GM19035 (cell line): ENCODE measurements at regions not wholly inside any gene's neighbourhood (a gene's known extent, or its start where the extent isn't known, plus 50 kb on each side); places are given as distances from the start of the nearest gene placed in this dataset.
"Not testable (repeated sequence)": the region's sequence is repeated elsewhere in the genome, so short reads cannot be mapped to it uniquely, and the experiment has no call there.

Source experiments
- ATAC-seq: cut with Tn5 transposase; IDR thresholded peaks from one replicate; pipeline ENCODE4 v1.9.1; 2021; ENCODE audit not compliant: unreplicated experiment

DNA sequence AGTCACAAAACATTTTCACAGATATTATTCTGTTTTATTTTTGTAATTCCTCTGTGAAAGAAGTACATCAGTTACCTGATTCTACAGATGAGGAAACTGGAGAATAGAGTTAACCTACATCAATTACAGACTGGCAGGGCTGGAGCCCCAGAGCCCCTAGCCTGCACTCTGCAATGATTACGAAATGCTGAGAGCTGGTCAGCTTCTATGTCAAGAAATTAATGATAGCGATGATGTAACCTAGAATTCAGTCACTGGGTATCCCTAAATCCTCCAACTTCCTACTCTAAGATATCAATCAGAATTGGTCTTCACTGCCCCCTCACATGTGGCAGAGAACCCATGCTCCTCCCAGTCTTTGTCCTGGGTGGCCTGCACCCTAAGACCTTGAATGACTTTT lies 273.5 kb upstream of the PLET1 start:
- ATAC-seq = no peak

DNA sequence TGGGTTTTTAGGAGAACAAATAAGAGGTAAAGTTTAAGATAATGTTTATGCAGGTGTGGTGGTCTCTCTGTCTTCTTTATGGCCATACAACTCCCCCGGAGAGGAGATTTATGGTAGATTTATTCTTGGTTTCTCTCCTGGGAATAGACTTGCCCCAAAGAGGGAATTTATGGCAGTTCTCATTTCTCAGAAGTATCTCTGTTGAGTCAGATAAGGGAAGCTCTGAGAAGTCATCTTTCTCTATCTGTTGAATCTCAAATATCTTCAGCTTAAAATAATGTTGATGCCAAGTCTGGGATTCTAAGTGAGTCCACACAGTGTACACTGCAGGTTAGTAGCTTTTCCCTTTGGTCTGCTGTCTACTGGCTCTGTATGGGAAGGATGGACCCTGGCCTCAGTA lies 276.4 kb upstream of the PLET1 start:
- no peak for ATAC-seq

DNA sequence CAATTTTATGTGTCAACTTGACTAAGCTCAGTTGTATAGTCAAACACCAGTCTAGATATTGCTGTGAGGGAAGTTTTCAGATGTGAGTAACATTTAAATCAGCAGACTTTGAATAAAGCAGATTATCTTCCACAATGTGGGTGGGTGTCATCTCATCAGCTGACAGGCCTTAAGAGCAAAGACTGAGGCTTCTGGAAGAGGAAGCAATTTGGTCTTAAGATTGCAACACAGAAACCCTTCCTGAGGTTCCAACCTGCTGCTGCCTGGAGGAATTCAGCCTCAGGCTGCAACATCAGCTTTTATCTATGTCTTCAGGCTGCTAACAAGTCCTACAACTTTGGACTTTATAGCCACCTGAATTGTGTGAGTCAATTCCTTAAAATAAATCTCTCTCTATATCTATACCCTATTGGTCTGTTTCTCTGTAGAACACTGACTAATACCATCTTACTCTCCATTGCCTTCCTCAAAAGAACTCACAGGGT lies 277.2 kb upstream of the PLET1 start:
- no peak for ATAC-seq

- no peak for ATAC-seq
These were observed 278.0 kb upstream of the PLET1 start for GRCh38 chr11:112538534-112539280.

DNA sequence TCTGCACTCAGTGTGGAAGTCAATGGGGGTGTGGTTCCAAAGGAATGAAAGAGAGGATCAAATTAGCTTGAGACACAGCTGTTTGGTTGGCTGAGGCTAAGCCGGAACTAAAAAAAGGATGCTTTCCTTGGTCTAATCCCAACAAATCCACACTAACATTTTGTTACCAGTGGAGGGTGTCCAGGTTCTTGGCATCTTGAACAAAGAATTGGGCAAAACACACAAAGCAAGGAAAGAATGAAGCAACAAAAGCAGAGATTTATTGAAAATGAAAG lies 278.6 kb upstream of the PLET1 start:
- ATAC-seq = not testable (repeated sequence)

DNA sequence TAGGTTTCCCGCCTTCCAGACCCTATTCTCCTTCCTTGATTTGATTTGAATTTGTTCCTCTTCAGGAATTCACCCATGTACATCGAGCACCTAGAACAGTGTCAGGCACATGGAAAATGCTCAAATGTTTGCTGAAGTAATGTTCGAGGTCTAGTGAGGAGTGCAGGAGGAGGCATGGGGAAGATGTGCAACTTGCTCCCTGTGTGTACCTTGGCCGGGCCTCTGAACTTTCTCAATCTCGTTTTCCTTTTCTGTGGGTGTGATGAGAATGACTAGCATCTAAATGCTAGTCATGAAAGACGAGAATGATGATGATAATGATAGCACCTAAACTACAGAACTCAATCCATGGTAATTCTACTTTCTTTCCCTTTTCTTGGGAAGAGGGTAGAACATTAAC lies 279.1 kb upstream of the PLET1 start:
- no peak for ATAC-seq

- ATAC-seq = no peak
These were observed 279.6 kb upstream of the PLET1 start for GRCh38 chr11:112540261-112540660.

DNA sequence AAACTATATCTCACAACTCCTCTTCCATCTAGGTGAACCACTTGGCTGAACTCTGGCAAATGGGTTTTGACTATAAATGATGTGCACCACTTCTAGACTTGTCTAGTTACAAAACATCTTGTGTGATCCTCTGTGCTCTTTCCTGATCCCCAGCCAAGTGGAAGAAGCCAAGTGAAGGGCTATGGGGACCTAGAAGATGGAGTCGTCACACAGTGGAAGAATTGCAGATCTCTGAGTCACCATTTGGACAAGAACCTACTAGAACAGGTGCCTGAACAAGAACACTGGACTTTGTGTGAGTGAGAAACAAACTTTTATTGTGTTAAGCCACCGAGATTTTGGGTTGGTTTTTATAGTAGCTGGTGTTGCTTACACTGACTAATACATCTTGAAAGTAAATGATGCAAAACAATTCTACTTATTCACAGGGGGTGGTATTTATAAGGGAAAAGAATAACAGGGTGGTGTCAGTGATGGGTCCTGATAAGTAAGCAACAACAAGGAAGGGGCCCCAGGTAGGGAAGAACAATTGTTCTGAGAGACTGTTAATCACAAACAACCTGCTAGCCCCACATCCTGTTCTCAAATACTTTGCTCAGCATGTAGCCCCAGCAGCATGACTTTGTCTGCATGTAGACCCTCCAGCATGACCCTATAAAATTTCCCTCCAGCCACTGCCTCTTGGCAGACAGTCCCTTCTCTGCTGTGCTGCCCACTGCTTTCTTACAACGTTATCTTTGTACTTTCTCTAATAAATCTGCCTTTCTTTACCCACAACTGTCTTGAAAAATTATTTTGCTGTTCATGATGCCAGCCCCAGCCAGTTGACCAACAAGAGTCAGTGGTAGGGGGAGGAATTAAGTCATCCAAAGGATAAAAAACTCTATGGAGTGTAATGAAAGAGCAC lies 280.7 kb upstream of the PLET1 start:
- ATAC-seq = no peak

DNA sequence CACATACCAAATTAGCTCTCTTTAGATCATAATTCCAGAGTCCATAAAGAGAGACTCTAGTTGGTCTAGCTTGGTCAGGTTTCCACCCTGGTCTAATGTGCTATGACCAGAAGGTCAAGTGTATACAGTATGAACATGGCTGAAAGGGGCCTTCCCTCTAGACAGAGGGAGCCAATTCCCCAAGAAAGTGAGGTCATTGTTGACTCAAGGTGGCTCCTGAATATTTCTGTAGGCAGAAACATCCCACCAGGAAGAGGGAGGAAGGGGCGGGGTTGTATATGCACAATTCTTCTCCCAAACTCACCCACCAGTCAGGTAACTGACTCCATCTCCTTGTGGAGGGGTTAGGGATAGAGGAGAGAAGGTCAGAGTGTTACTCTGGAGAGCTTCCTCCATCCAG lies 281.8 kb upstream of the PLET1 start:
- ATAC-seq = no peak

GRCh38 chr11:112543390-112543789 lies 282.7 kb upstream of the PLET1 start:
- ATAC-seq = no peak

DNA sequence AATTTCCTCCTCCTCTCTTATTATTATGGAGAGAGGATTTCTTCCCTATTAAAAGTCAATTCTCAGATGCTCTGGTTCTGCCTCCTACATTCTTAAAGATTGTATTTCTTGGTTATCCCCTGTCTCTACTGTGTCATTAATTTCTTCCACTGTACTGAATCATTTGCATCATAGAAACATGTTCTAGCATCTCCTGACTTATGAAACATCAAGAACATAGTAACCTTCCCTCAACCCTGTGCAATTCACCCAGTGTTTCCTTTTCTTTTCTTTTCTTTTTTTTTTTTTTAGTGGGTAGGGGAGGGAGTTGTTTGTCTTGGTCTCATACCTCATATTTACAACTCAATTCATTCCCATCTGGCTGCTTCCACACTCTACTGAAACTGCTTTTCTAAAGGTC lies 288.0 kb upstream of the PLET1 start:
- ATAC-seq = no peak

DNA sequence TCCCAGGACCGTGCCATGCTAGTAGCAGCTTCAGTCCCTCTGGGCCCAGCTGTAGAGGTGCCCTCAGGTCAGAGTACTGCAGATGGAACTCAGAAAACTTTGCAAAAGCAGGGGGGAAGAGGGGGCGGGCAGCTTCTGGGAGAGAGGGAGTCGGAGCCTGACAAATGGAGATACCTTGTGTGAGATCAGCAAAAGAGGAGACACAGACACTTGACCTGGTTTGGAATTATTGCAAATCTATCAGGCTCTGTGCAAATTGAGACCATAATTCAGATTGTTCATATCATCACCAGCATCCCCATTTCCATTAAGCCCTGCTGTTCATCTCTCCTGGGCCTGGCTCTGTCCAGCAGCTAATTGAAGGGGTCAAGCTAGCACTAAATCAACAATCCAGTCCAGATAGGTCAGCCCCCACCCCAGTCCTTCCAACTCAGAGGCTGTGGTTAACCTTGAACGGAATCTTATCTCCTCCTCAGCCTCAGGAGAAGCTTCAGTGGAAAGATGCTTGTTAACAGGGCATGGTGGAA lies 292.6 kb upstream of the PLET1 start:
- ATAC-seq = no peak

DNA sequence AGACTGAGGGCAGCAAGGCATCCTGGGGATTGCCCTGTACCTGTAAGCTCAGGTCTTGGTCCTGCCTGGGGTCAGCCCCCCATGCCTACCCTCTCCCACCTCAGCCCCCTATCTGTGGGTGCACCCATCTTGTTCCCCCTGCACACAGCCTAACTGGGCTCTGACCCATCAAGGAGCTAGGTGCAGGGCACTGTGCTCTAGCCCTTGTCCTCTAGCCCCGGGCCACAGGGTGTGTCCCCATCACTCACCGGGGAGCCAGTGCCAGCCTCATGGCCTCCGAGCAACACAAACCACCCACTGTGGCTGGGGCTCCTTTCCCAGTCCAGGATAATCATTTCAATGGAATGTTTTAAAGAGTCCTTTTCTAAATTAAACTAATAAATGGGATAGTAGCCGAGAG lies 293.9 kb upstream of the PLET1 start:
- ATAC-seq = no peak

DNA sequence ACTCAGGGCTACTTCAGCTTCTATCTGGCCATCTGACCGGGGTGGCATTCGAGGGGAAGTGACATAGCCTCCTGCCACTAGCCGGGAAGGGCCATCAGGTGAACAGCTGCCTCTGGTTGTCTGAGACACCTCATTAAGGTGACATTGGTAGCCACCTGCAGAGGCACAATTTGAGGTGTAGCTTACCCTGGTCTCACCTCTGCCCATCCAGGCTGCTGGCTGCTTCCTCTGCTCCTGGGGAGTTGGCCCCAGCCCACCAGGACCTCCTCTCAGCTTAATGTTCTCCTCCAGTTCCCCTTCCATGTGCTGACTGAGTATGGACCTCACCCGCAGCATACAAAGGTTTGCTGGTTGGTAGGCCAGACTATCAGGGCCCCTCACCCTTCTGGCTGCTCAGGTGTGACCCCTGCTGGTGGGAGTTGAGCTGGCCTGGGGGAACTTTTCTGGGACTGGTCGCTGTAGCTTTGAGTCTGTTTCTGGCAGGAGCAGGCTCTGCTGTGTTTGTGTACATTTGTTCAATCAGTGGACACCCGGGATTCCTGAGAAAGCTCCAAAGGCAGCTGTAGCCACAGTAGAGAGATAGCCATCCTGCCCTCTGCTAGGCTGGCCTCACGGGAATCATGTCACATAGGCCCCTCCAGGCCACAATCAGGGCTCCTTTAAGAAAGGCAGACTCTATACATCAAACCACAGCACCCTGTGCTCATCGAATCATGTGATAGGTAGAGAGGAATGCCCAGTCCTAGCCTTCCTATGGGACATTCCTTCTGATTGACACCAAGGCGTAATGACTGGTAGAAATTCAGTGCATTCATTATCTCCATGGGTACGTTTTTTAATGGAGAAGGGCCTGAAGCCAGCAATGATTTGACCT lies 295.1 kb upstream of the PLET1 start:
- peak; percentile 49 for ATAC-seq

GRCh38 chr11:112558691-112559090 lies 298.0 kb upstream of the PLET1 start:
- no peak for ATAC-seq

DNA sequence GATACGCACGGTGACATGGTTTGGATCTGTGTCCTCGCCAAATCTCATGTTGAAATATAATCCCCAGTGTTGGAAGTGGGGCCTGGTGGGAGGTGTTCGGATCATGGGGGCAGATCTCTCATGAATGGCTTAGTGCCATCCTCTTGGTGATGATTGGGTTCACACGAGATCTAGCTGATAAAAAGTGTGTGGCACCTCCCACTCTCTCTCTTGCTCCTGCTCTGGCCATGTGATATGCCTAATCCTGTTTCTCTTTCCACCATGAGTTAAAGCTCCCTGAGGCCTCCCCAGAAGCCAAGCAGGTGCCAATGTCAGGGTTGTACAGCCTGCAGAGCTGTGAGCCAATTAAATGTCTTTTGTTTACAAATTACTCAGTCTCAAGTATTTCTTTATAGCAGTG lies 303.1 kb upstream of the PLET1 start:
- ATAC-seq = no peak

DNA sequence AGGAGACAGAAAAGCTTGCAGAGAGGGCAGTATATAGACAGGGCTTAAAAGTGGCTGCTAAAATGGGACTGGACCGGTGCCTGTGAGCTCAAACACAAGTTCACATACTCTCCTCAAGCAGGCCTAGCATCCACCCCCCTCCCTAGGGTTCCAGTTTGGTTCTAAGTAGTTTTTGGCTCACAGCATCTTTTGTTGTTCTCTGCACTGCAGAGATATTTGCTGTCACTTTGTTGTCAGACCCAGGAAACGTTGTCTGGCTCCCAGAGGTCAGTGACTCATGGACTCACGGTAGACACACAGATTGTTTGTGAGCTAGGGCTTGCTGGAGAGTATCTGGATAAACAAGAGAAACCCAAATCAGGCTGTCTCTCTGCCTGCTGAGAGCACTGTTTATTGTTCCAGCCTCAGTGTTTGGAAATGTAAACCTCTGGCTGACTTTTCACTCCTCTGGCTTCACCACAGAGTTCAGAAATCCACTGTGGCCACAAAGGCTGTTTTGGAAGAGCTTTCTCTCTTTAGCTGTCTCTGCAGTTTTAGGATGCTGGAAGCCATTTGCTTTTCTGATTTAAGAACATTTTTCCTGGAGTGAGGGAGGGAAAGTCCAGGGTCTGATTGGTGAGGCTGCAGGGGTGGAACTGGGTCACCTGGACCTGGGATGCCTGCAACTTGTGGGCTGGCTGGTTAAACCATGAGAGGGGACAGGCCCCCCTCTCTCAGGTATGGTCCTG lies 303.7 kb upstream of the PLET1 start:
- no peak for ATAC-seq

DNA sequence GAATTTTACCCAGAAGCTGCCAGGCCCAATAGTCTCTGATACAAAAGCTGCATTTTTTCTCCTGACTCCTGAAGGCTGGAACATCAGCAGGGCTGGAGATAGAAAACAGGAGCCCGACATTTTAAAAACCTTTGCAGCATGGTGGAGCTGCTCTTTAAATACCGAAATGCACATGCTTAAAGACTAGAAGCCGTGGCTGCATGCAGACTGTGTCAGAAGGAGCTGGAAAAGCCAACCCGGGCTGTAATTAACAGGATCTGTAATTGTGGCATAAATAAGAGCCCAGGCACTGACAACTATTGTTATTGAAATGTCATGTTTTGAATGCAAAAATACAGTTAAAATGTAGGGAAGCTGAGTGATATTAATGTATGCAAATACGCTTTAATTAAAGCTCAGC lies 304.9 kb upstream of the PLET1 start:
- no peak for ATAC-seq

DNA sequence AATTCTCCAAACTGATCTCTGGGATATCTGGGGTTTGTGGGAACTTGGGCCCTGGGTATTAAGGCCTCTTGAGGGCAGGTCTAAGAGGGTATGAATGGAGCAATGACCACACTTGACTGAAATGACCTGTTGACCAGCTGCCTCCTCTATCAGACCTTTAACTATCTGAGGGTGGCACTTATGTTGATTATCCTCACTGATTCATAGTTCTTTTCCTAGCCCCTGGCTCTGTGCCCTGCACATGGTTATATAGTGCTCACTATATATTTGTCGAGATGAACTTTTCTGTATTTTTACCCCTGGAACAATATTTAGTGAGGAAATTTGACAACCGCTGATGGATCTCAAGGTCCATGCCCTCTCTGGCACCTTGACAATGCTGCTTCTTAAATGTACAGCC lies 305.5 kb upstream of the PLET1 start:
- ATAC-seq = no peak

GRCh38 chr11:112570333-112570732 lies 309.7 kb upstream of the PLET1 start:
- no peak for ATAC-seq

DNA sequence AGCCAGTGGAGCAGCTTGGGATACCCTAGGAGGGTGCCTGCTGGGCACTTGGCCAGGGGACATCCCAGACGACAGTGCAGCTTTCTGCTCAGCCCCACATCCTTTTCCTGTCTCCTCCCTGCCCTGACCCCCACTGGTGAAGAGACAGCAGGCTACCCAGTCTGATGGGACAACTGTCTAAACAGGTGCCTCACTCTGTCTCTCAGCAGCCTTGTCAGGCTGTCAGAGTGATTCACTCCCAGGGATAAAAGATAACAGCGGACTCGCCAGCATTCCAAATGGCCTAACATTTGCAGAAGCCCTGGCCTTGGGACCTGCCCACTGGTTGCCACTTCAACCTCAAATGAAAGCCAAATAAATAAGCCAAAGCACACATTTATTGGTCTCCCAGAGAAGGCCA lies 318.6 kb upstream of the PLET1 start:
- no peak for ATAC-seq
